Mesenchymal stem cell (in vitro differentiated cells and primary cell): ENCODE measurements at regions not wholly inside any gene's neighbourhood (a gene's known extent, or its start where the extent isn't known, plus 50 kb on each side); places are given as distances from the start of the nearest gene placed in this dataset.

ENCODE experiments used
- DNase-seq: peaks from one replicate; pipeline ENCODE4 v3.0.0-alpha.2; 2013
- H2AFZ ChIP-seq: one replicate; pipeline ENCODE4 v1.6.1; 2013; ENCODE audit warnings: low read depth, mild to moderate bottlenecking, control low read depth, inconsistent platforms, low read length, moderate library complexity
- H2AK5ac ChIP-seq: 2 replicates; pipeline ENCODE4 v1.6.1; 2013; ENCODE audit warnings: low read length, moderate library complexity, mild to moderate bottlenecking, inconsistent platforms; ENCODE audit not compliant: severe bottlenecking
- H2BK120ac ChIP-seq: one replicate; pipeline ENCODE4 v1.6.1; 2013; ENCODE audit warnings: low read depth, mild to moderate bottlenecking, inconsistent platforms, low read length, moderate library complexity
- H2BK12ac ChIP-seq, 2 experiments: one replicate each; pipeline ENCODE4 v1.6.1; 2013; ENCODE audit warnings: inconsistent platforms in 2 of 2, low read length in 2 of 2, mild to moderate bottlenecking in 2 of 2, moderate library complexity in 2 of 2, control low read depth in 1 of 2
- H2BK15ac ChIP-seq: one replicate; pipeline ENCODE4 v1.6.1; 2013; ENCODE audit warnings: mild to moderate bottlenecking, low read depth, inconsistent platforms; ENCODE audit not compliant: poor library complexity, severe bottlenecking
- H2BK5ac ChIP-seq: 2 replicates; pipeline ENCODE4 v1.6.1; 2013; ENCODE audit warnings: low read depth, mild to moderate bottlenecking, low read length, control low read depth, inconsistent platforms; ENCODE audit not compliant: poor library complexity, severe bottlenecking
- H3K14ac ChIP-seq, 2 experiments: one replicate each; pipeline ENCODE4 v1.6.1; 2013; ENCODE audit warnings: inconsistent platforms in 2 of 2, low read length in 2 of 2, control low read depth in 1 of 2, mild to moderate bottlenecking in 1 of 2, moderate library complexity in 1 of 2
- H3K18ac ChIP-seq, 2 experiments: one replicate each; pipeline ENCODE4 v1.6.1; 2013; ENCODE audit warnings: inconsistent platforms in 2 of 2, low read length in 2 of 2, control low read depth in 1 of 2, low read depth in 1 of 2, mild to moderate bottlenecking in 1 of 2
- H3K23ac ChIP-seq, 2 experiments: one replicate each; pipeline ENCODE4 v1.6.1; 2013; ENCODE audit warnings: inconsistent platforms in 2 of 2, low read length in 2 of 2, mild to moderate bottlenecking in 2 of 2, moderate library complexity in 2 of 2, control low read depth in 1 of 2
- H3K27ac ChIP-seq: 2 replicates; pipeline ENCODE4 v1.5.1; 2013; ENCODE audit warnings: mild to moderate bottlenecking, moderate library complexity, low read length, control low read depth, inconsistent platforms; ENCODE audit not compliant: poor library complexity, severe bottlenecking
- H3K27me3 ChIP-seq, 2 experiments: 2 replicates each; pipeline versions ENCODE4 v1.6.1 to v1.7.0; 2013; ENCODE audit warnings: low read length in 2 of 2, mild to moderate bottlenecking in 2 of 2, moderate library complexity in 2 of 2, control low read depth in 1 of 2, inconsistent platforms in 1 of 2; ENCODE audit not compliant: control insufficient read depth in 1 of 2, insufficient read depth in 1 of 2
- H3K36me3 ChIP-seq, 2 experiments: 2 replicates each; pipeline versions ENCODE4 v1.6.1 to v1.7.0; 2013; ENCODE audit warnings: low read length in 2 of 2, control low read depth in 1 of 2, inconsistent platforms in 1 of 2, low read depth in 1 of 2, mild to moderate bottlenecking in 1 of 2; ENCODE audit not compliant: insufficient read depth in 2 of 2, control insufficient read depth in 1 of 2
- H3K4ac ChIP-seq, 2 experiments: one replicate each; pipeline ENCODE4 v1.6.1; 2013; ENCODE audit warnings: inconsistent platforms in 2 of 2, low read length in 2 of 2, mild to moderate bottlenecking in 2 of 2, moderate library complexity in 2 of 2, control low read depth in 1 of 2, low read depth in 1 of 2
- H3K4me1 ChIP-seq: 2 replicates; pipeline ENCODE4 v1.6.1; 2013; ENCODE audit warnings: low read depth, low read length, control low read depth; ENCODE audit not compliant: control insufficient read depth, insufficient read depth
- H3K4me2 ChIP-seq: 2 replicates; pipeline ENCODE4 v1.6.1; 2013; ENCODE audit warnings: low read length, mild to moderate bottlenecking, inconsistent platforms; ENCODE audit not compliant: poor library complexity, severe bottlenecking
- H3K4me3 ChIP-seq, 2 experiments: 2 replicates each; pipeline versions ENCODE4 v1.5.1 to v1.7.0; 2013; ENCODE audit warnings: low read length in 2 of 2, mild to moderate bottlenecking in 2 of 2, control low read depth in 1 of 2, low read depth in 1 of 2; ENCODE audit not compliant: insufficient read depth in 1 of 2
- H3K79me1 ChIP-seq: replicated peaks from 2 replicates; pipeline ENCODE4 v1.6.1; 2013; ENCODE audit warnings: mild to moderate bottlenecking, control low read depth, low read length, inconsistent platforms; ENCODE audit not compliant: poor library complexity, severe bottlenecking
- H3K9ac ChIP-seq: 2 replicates; pipeline ENCODE4 v1.7.0; 2013; ENCODE audit warnings: mild to moderate bottlenecking, low read length, moderate library complexity
- H3K9me3 ChIP-seq: 2 replicates; pipeline ENCODE4 v1.7.0; 2013; ENCODE audit warnings: mild to moderate bottlenecking, low read length; ENCODE audit not compliant: control insufficient read depth
- H4K8ac ChIP-seq: one replicate; pipeline ENCODE4 v1.6.1; 2013; ENCODE audit warnings: inconsistent platforms, mild to moderate bottlenecking, low read length, moderate library complexity
- H4K91ac ChIP-seq: one replicate; pipeline ENCODE4 v1.6.1; 2013; ENCODE audit warnings: mild to moderate bottlenecking, low read length, inconsistent platforms
- WGBS: methylation state at CpG from one replicate; pipeline ENCODE4 v1.1.7; 2013; ENCODE audit warnings: mixed read lengths; 5-methylcytosine and 5-hydroxymethylcytosine counted together

DNA sequence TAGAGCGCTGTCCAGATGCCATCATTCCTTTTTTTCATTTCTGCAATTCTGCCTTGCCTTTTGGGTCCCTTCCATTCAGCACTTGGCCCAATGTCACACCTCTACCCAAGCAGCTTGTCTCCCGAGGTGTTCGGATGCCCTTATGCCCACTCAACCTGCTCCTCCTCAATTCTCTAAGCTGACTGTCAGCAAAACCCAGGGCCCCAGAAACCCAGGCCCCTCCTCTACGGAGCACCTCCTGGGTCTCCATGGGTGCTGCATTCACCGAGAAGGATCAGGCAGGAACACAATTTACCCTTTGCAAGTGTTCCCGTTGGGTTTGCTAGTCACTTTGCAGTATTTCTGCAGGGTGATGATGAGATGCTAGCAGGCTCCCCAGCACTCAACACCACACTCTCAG, 86.7 kb upstream of the RAB6C start:
- peaks cover 0 to 80% of the 10 kb centered on the region in 2 experiments for H3K27me3 ChIP-seq
- no peak overlapping the region for H4K8ac ChIP-seq
- no peaks in the 10 kb centered on the region for H3K36me3 ChIP-seq
- no peak overlapping the region for H2BK120ac ChIP-seq
- H2AFZ ChIP-seq, result no peak overlapping the region
- H3K4ac ChIP-seq, result no peak overlapping the region
- no peak overlapping the region for H3K27ac ChIP-seq
- no peak overlapping the region for H3K23ac ChIP-seq
- H3K4me1 ChIP-seq, result no peaks in the 10 kb centered on the region
- no peak overlapping the region for H2AK5ac ChIP-seq
- WGBS, result 88% methylated on average over 6 of the region's 6 CpGs
- peaks cover 2% of the 10 kb centered on the region for H3K9me3 ChIP-seq
- H4K91ac ChIP-seq, result no peak overlapping the region
- no peak overlapping the region for H3K4me2 ChIP-seq
- no peak overlapping the region for H2BK5ac ChIP-seq
- H3K18ac ChIP-seq, result no peak overlapping the region
- H2BK15ac ChIP-seq, result no peak overlapping the region
- no peak for DNase-seq
- no peak overlapping the region for H3K9ac ChIP-seq
- H2BK12ac ChIP-seq, result no peak overlapping the region
- no peak overlapping the region for H3K4me3 ChIP-seq
- H3K79me1 ChIP-seq, result no peaks in the 10 kb centered on the region
- no peak overlapping the region for H3K14ac ChIP-seq

DNA sequence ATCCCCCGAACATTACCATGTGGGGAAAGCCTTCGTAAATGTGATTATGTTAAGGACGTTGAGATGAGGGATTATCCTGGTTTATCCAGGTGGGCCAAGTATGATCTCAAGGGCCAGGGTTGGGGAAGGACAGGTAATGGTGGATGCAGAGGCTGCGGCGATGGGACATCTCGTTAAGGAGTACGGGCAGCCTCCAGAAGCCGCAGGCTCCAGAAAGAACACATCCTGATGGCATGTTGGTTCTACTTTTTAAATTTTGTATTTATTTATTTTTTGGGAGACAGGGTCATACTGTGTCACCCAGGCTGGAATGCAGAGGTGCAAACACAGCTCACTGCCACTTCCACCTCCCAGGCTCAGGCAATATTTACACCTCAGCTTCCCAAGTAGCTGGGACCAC, 86.2 kb upstream of the RAB6C start:
- H3K36me3 ChIP-seq, result no peaks in the 10 kb centered on the region
- no peak overlapping the region for H2BK15ac ChIP-seq
- peaks cover 2% of the 10 kb centered on the region for H3K9me3 ChIP-seq
- no peak overlapping the region for H3K4me2 ChIP-seq
- H3K27ac ChIP-seq, result no peak overlapping the region
- H2BK5ac ChIP-seq, result no peak overlapping the region
- no peak overlapping the region for H3K18ac ChIP-seq
- no peak overlapping the region for H3K4ac ChIP-seq
- H3K9ac ChIP-seq, result no peak overlapping the region
- no peak overlapping the region for H4K8ac ChIP-seq
- H2BK120ac ChIP-seq, result no peak overlapping the region
- no peak overlapping the region for H3K4me3 ChIP-seq
- no peak overlapping the region for H2AFZ ChIP-seq
- H3K79me1 ChIP-seq, result no peaks in the 10 kb centered on the region
- no peaks in the 10 kb centered on the region for H3K4me1 ChIP-seq
- no peak for DNase-seq
- H2AK5ac ChIP-seq, result no peak overlapping the region
- no peak overlapping the region for H2BK12ac ChIP-seq
- 94% methylated on average over 6 of the region's 8 CpGs for WGBS
- no peak overlapping the region for H3K14ac ChIP-seq
- no peak overlapping the region for H3K23ac ChIP-seq
- H3K27me3 ChIP-seq, result peaks cover 0 to 77% of the 10 kb centered on the region in 2 experiments
- H4K91ac ChIP-seq, result no peak overlapping the region

DNA sequence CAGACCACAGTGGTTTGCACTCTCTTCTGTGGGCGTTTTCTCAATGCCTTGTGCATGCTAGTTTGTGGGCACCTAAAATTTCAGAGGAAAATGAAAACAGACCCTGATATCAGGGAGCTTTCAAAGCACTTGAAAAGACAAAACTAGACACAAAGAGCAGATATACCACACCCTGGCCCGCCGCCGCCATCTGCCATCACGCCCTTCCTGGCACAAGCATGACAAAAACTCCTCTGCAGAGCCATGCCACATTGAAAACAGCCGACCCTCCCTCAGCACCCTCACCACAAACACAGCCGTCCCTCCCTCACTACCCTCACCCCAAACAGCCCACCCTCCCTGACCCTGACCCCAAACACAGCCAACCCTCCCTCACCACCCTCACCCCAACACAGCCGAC, 84.8 kb upstream of the RAB6C start:
- Histone ChIP-seq H3K27ac (no peak overlapping the region), H2BK120ac (no peak overlapping the region), H3K79me1 (no peaks in the 10 kb centered on the region), H3K27me3 (peaks cover 0 to 70% of the 10 kb centered on the region in 2 experiments), H3K4me3 (no peak overlapping the region), H3K4ac (no peak overlapping the region), H3K9me3 (peaks cover 6% of the 10 kb centered on the region), H3K14ac (no peak overlapping the region), H3K23ac (no peak overlapping the region), H3K4me2 (no peak overlapping the region), H2BK12ac (no peak overlapping the region), H2BK5ac (no peak overlapping the region), H2AK5ac (no peak overlapping the region), H3K9ac (no peak overlapping the region), H4K8ac (no peak overlapping the region), H3K18ac (no peak overlapping the region), H2BK15ac (no peak overlapping the region), H2AFZ (no peak overlapping the region), H4K91ac (no peak overlapping the region), H3K4me1 (no peaks in the 10 kb centered on the region), H3K36me3 (no peaks in the 10 kb centered on the region)
- WGBS, result 84% methylated on average over 8 of the region's 8 CpGs
- DNase-seq, result no peak

DNA sequence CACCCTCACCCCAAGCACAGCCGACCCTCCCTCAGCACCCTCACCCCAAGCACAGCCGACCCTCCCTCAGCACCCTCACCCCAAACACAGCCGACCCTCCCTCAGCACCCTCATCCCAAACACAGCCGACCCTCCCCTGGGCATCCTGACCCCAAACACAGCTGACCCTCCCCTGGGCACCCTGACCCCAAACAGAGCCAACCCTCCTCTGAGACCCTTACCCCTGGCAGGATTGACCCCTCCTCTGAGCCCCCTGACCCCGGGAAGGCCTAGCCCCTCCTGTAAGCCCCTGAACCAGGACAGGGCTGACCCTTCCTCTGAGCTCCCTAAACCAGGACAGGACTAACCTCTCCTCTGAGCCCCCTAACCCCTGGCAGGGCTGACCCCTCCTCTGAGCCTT, 84.4 kb upstream of the RAB6C start:
- Histone ChIP-seq H3K14ac (no peak overlapping the region), H2AK5ac (no peak overlapping the region), H3K4me2 (no peak overlapping the region), H3K27me3 (peaks cover 0 to 66% of the 10 kb centered on the region in 2 experiments), H3K9me3 (peaks cover 8% of the 10 kb centered on the region), H2BK12ac (no peak overlapping the region), H2BK5ac (no peak overlapping the region), H4K91ac (no peak overlapping the region), H3K4me3 (no peak overlapping the region), H2AFZ (no peak overlapping the region), H3K36me3 (no peaks in the 10 kb centered on the region), H3K4me1 (no peaks in the 10 kb centered on the region), H4K8ac (no peak overlapping the region), H3K18ac (no peak overlapping the region), H3K79me1 (no peaks in the 10 kb centered on the region), H3K23ac (no peak overlapping the region), H3K9ac (no peak overlapping the region), H2BK15ac (no peak overlapping the region), H3K27ac (no peak overlapping the region), H3K4ac (no peak overlapping the region), H2BK120ac (no peak overlapping the region)
- 69% methylated on average over 5 of the region's 5 CpGs for WGBS
- no peak for DNase-seq
